ENCODE measurements at regions not wholly inside any gene's neighbourhood (a gene's known extent, or its start where the extent isn't known, plus 50 kb on each side); places are given as distances from the start of the nearest gene placed in this dataset.

- H3K4me3 ChIP-seq (ENCODE audit: severe bottlenecking): no peak overlapping the region
- no peak overlapping the region for H3K27ac ChIP-seq (ENCODE audit: poor library complexity, severe bottlenecking)
- no peaks in the 10 kb centered on the region for H3K27me3 ChIP-seq (ENCODE audit: insufficient read depth, poor library complexity, severe bottlenecking)
- DNase-seq (ENCODE audit: low spot score): no peak
- no peaks in the 10 kb centered on the region for H3K9me3 ChIP-seq (ENCODE audit: severe bottlenecking)
- no peak for ATAC-seq (ENCODE audit: low read depth)
- H3K36me3 ChIP-seq (ENCODE audit: low read depth): no peaks in the 10 kb centered on the region
- H3K4me1 ChIP-seq (ENCODE audit: insufficient read depth, poor library complexity, severe bottlenecking): no peaks in the 10 kb centered on the region
- TF ChIP-seq, protein P1, sequence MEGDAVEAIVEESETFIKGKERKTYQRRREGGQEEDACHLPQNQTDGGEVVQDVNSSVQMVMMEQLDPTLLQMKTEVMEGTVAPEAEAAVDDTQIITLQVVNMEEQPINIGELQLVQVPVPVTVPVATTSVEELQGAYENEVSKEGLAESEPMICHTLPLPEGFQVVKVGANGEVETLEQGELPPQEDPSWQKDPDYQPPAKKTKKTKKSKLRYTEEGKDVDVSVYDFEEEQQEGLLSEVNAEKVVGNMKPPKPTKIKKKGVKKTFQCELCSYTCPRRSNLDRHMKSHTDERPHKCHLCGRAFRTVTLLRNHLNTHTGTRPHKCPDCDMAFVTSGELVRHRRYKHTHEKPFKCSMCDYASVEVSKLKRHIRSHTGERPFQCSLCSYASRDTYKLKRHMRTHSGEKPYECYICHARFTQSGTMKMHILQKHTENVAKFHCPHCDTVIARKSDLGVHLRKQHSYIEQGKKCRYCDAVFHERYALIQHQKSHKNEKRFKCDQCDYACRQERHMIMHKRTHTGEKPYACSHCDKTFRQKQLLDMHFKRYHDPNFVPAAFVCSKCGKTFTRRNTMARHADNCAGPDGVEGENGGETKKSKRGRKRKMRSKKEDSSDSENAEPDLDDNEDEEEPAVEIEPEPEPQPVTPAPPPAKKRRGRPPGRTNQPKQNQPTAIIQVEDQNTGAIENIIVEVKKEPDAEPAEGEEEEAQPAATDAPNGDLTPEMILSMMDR (IDR thresholded peaks at IDR 0.05; ENCODE audit: poor library complexity, severe bottlenecking): no peak
Measured at GRCh38 chrX:23235051-23235450, 99.6 kb upstream of the PTCHD1 start.

GRCh38 chrX:23246001-23246400 lies 88.6 kb upstream of the PTCHD1 start:
- Histone ChIP-seq H3K4me1 (ENCODE audit: insufficient read depth, poor library complexity, severe bottlenecking) (no peaks in the 10 kb centered on the region), H3K9me3 (ENCODE audit: severe bottlenecking) (no peaks in the 10 kb centered on the region), H3K36me3 (ENCODE audit: low read depth) (no peaks in the 10 kb centered on the region), H3K27ac (ENCODE audit: poor library complexity, severe bottlenecking) (no peak overlapping the region), H3K4me3 (ENCODE audit: severe bottlenecking) (no peak overlapping the region), H3K27me3 (ENCODE audit: insufficient read depth, poor library complexity, severe bottlenecking) (no peaks in the 10 kb centered on the region)
- DNase-seq (ENCODE audit: low spot score): no peak
- ATAC-seq (ENCODE audit: low read depth): no peak
- TF ChIP-seq, protein P1 (IDR thresholded peaks at IDR 0.05; ENCODE audit: poor library complexity, severe bottlenecking): no peak

DNA sequence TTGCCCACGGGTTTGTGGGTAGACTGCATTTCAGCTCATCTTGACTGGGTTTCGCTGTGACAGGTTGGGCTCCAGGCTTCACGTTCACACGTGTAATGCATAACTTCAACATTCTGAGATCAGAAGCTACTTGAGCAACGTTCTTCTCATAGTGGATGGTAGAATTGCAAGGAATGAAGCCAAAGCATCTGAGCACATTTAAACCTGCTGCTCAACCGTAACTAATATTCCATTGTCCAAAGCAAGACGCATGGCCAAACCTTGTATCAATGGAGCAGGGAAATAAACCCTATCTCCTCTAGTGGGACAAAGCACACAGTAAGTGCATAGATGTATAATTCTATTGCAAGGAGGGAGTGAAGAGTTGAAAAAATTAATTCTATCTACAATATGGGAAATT lies 86.5 kb upstream of the PTCHD1 start:
- Histone ChIP-seq H3K36me3 (ENCODE audit: low read depth) (no peaks in the 10 kb centered on the region), H3K27ac (ENCODE audit: poor library complexity, severe bottlenecking) (no peak overlapping the region), H3K4me1 (ENCODE audit: insufficient read depth, poor library complexity, severe bottlenecking) (no peaks in the 10 kb centered on the region), H3K9me3 (ENCODE audit: severe bottlenecking) (no peaks in the 10 kb centered on the region), H3K27me3 (ENCODE audit: insufficient read depth, poor library complexity, severe bottlenecking) (no peaks in the 10 kb centered on the region), H3K4me3 (ENCODE audit: severe bottlenecking) (no peak overlapping the region)
- TF ChIP-seq, protein P1 (IDR thresholded peaks at IDR 0.05; ENCODE audit: poor library complexity, severe bottlenecking): no peak
- no peak for ATAC-seq (ENCODE audit: low read depth)
- no peak for DNase-seq (ENCODE audit: low spot score)

DNA sequence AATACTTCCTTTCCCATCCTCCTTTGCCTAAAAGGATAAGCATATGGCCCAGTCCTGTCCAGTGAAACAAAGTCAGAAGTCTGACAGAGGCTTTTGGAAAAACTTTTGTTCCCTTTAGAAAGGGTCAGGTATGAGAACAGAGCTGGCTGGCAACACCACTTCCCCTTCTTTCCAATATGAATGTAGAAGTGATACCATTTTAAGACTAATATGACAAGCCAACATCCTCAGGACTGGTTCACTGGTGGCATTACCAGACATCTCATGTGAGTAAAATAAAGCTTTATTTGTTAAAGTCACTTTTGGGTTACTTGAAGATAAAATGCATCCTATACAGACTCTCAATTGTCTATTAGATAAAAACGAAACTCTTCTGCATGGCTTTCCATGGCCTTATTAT lies 83.6 kb upstream of the PTCHD1 start:
- Histone ChIP-seq H3K4me3 (ENCODE audit: severe bottlenecking) (no peak overlapping the region), H3K9me3 (ENCODE audit: severe bottlenecking) (no peaks in the 10 kb centered on the region), H3K27ac (ENCODE audit: poor library complexity, severe bottlenecking) (no peak overlapping the region), H3K27me3 (ENCODE audit: insufficient read depth, poor library complexity, severe bottlenecking) (no peaks in the 10 kb centered on the region), H3K4me1 (ENCODE audit: insufficient read depth, poor library complexity, severe bottlenecking) (no peaks in the 10 kb centered on the region), H3K36me3 (ENCODE audit: low read depth) (no peaks in the 10 kb centered on the region)
- ATAC-seq (ENCODE audit: low read depth): no peak
- DNase-seq (ENCODE audit: low spot score): no peak
- TF ChIP-seq, protein P1 (IDR thresholded peaks at IDR 0.05; ENCODE audit: poor library complexity, severe bottlenecking): no peak

DNA sequence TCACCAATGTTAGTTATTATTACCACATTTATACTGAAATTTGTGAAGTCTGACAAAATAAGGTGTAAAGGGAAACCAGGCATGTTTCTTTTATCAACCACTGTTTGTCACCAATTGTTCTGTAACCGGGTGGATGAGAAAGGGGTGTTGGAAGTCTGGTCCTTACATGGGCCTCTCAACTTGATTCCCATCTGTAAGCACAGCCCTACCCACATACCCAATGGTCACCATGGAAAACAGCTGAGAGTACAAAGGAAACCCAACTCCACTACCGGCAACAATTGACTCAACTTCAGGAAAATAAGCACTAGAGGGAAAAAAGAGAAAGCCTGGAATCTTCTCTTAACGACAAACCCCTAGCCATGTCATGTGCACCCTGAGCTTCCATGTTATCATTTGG lies 70.8 kb upstream of the PTCHD1 start:
- ATAC-seq (ENCODE audit: low read depth) (no peak), DNase-seq (ENCODE audit: low spot score) (no peak)
- H3K27me3 ChIP-seq (ENCODE audit: insufficient read depth, poor library complexity, severe bottlenecking): no peaks in the 10 kb centered on the region
- H3K4me3 ChIP-seq (ENCODE audit: severe bottlenecking): no peak overlapping the region
- no peaks in the 10 kb centered on the region for H3K36me3 ChIP-seq (ENCODE audit: low read depth)
- TF ChIP-seq, protein P1 (IDR thresholded peaks at IDR 0.05; ENCODE audit: poor library complexity, severe bottlenecking): no peak
- no peaks in the 10 kb centered on the region for H3K4me1 ChIP-seq (ENCODE audit: insufficient read depth, poor library complexity, severe bottlenecking)
- no peaks in the 10 kb centered on the region for H3K9me3 ChIP-seq (ENCODE audit: severe bottlenecking)
- H3K27ac ChIP-seq (ENCODE audit: poor library complexity, severe bottlenecking): no peak overlapping the region

Measured in RWPE2 (cell line).